ENCODE measurements at regions not wholly inside any gene's neighbourhood (a gene's known extent, or its start where the extent isn't known, plus 50 kb on each side); places are given as distances from the start of the nearest gene placed in this dataset.

DNA sequence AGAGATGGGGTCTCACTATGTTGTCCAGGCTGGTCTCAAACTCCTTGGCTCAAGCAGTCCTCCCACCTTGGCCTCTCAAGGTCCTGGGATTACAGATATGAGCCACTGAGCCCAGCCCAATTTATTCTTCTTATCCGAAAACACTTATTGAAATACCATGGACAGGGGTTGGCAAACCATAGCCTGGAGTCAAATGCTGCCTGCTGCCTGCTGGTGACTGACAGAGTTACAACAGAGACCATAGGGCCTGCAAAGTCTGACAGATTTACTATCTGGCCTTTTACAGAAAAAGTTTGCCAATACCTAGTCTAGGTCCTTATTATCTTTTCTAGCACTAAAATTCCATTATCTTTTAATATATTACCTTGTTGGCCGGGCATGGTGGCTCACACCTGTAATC, 87.1 kb upstream of the ZNF281 start:
- Histone ChIP-seq H3K27ac (no peak overlapping the region), H3K4me3 (no peak overlapping the region), H3K9me3 (no peaks in the 10 kb centered on the region), H3K4me1 (peaks cover 14% of the 10 kb centered on the region), H3K27me3 (no peaks in the 10 kb centered on the region), H3K36me3 (replicated peaks in 1 of 2; ENCODE audit: insufficient read depth in 1 of 2, low read depth in 2 of 2) (no peaks in the 10 kb centered on the region)
- WGBS, 2 donors, result 88 to 93% methylated on average over 2 of the region's 2 CpGs
- TF ChIP-seq, protein P1, sequence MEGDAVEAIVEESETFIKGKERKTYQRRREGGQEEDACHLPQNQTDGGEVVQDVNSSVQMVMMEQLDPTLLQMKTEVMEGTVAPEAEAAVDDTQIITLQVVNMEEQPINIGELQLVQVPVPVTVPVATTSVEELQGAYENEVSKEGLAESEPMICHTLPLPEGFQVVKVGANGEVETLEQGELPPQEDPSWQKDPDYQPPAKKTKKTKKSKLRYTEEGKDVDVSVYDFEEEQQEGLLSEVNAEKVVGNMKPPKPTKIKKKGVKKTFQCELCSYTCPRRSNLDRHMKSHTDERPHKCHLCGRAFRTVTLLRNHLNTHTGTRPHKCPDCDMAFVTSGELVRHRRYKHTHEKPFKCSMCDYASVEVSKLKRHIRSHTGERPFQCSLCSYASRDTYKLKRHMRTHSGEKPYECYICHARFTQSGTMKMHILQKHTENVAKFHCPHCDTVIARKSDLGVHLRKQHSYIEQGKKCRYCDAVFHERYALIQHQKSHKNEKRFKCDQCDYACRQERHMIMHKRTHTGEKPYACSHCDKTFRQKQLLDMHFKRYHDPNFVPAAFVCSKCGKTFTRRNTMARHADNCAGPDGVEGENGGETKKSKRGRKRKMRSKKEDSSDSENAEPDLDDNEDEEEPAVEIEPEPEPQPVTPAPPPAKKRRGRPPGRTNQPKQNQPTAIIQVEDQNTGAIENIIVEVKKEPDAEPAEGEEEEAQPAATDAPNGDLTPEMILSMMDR (IDR thresholded peaks at IDR 0.05), result no peak
- TF ChIP-seq POLR2A (IDR thresholded peaks at IDR 0.05), result no peak
- no peak for DNase-seq
- no peak for ATAC-seq
- intact Hi-C loops (cut with DNase I), result no loop called here

GRCh38 chr1:200495901-200496300, 86.1 kb upstream of the ZNF281 start:
- DNase-seq, result no peak
- peaks cover 24% of the 10 kb centered on the region for H3K4me1 ChIP-seq
- no peaks in the 10 kb centered on the region for H3K9me3 ChIP-seq
- H3K36me3 ChIP-seq (replicated peaks in 1 of 2; ENCODE audit: insufficient read depth in 1 of 2, low read depth in 2 of 2), result no peaks in the 10 kb centered on the region
- intact Hi-C loops (cut with DNase I), result no loop called here
- H3K4me3 ChIP-seq, result no peak overlapping the region
- no peaks in the 10 kb centered on the region for H3K27me3 ChIP-seq
- no peak for ATAC-seq
- H3K27ac ChIP-seq, result no peak overlapping the region
- WGBS, 2 donors, result 95 to 100% methylated on average over 1 of the region's 1 CpG
- TF ChIP-seq, protein P1 (IDR thresholded peaks at IDR 0.05), result no peak
- TF ChIP-seq POLR2A (IDR thresholded peaks at IDR 0.05), result no peak

- H3K27me3 ChIP-seq, result no peaks in the 10 kb centered on the region
- TF ChIP-seq POLR2A (IDR thresholded peaks at IDR 0.05), result no peak
- TF ChIP-seq, protein P1 (IDR thresholded peaks at IDR 0.05), result no peak
- intact Hi-C loops (cut with DNase I), result no loop called here
- no peak overlapping the region for H3K4me3 ChIP-seq
- DNase-seq, result peak in 1 of 4 donors; percentile 13
- 17 to 37% methylated on average over 4 of the region's 4 CpGs for WGBS, 2 donors
- no peaks in the 10 kb centered on the region for H3K36me3 ChIP-seq (replicated peaks in 1 of 2; ENCODE audit: insufficient read depth in 1 of 2, low read depth in 2 of 2)
- no peak overlapping the region for H3K27ac ChIP-seq
- no peak for ATAC-seq
- no peaks in the 10 kb centered on the region for H3K9me3 ChIP-seq
- H3K4me1 ChIP-seq, result peaks cover 27% of the 10 kb centered on the region
Observed at GRCh38 chr1:200493344-200493743, 83.5 kb upstream of the ZNF281 start.

GRCh38 chr1:200491103-200491502, 81.3 kb upstream of the ZNF281 start:
- intact Hi-C loops (cut with DNase I), result no loop called here

DNA sequence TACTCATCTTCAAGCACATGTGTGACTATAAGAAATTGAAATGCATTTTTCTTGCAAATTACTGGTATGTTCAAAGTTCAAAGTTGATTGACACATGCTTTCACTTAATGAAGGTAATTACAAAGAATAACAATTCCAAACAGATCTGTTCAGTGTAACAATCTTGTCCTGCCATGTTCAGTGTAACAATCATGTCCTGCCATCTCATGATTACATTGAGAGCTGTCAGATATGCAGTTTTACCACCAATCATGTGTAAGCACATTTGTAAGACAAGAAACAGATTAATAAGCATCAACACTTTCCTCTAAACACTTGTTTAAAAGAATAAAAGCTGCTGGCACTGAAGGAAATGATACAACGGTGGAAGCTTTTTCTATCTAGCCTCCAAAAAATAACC, 80.3 kb upstream of the ZNF281 start:
- H3K4me3 ChIP-seq, result no peak overlapping the region
- no peak for TF ChIP-seq POLR2A (IDR thresholded peaks at IDR 0.05)
- TF ChIP-seq, protein P1 (IDR thresholded peaks at IDR 0.05), result no peak
- intact Hi-C loops (cut with DNase I), result no loop called here
- H3K27me3 ChIP-seq, result no peaks in the 10 kb centered on the region
- no peaks in the 10 kb centered on the region for H3K36me3 ChIP-seq (replicated peaks in 1 of 2; ENCODE audit: insufficient read depth in 1 of 2, low read depth in 2 of 2)
- H3K4me1 ChIP-seq, result peaks cover 28% of the 10 kb centered on the region
- no peak for ATAC-seq
- DNase-seq, result no peak
- no peak overlapping the region for H3K27ac ChIP-seq
- 52 to 67% methylated on average over 1 of the region's 1 CpG for WGBS, 2 donors
- H3K9me3 ChIP-seq, result no peaks in the 10 kb centered on the region

More at GRCh38 chr1:200491103-200491502, 81.3 kb upstream of the ZNF281 start:
- Histone ChIP-seq H3K4me3 (no peak overlapping the region), H3K27ac (no peak overlapping the region), H3K4me1 (peaks cover 28% of the 10 kb centered on the region), H3K27me3 (no peaks in the 10 kb centered on the region), H3K9me3 (no peaks in the 10 kb centered on the region), H3K36me3 (replicated peaks in 1 of 2; ENCODE audit: insufficient read depth in 1 of 2, low read depth in 2 of 2) (no peaks in the 10 kb centered on the region)
- WGBS, 2 donors, result 17 to 26% methylated on average over 2 of the region's 2 CpGs
- peak; percentile 54 for ATAC-seq
- DNase-seq, result no peak
- TF ChIP-seq, protein P1 (IDR thresholded peaks at IDR 0.05), result no peak
- no peak for TF ChIP-seq POLR2A (IDR thresholded peaks at IDR 0.05)

Measured in body of pancreas (tissue), 4 donors.